ENCODE measurements at regions not wholly inside any gene's neighbourhood (a gene's known extent, or its start where the extent isn't known, plus 50 kb on each side); places are given as distances from the start of the nearest gene placed in this dataset.

- TF ChIP-seq CTCF (IDR thresholded peaks at IDR 0.05) = no peak
- TF ChIP-seq POLR2A (IDR thresholded peaks at IDR 0.05) = no peak
Measured at GRCh38 chr15:93146196-93146595, 57.2 kb upstream of the RGMA start.
